NCI-H69 (cell line): ENCODE measurements at regions not wholly inside any gene's neighbourhood (a gene's known extent, or its start where the extent isn't known, plus 50 kb on each side); places are given as distances from the start of the nearest gene placed in this dataset.
"Not testable (repeated sequence)": the region's sequence is repeated elsewhere in the genome, so short reads cannot be mapped to it uniquely, and the experiment has no call there.

Experiments
- DNase-seq: peaks from one replicate; lab custom pipeline; 2025; lab: John Stamatoyannopoulos, UW

- DNase-seq = peak; percentile 34
These were observed 1072.6 kb upstream of the COX7C start for GRCh38 chr5:85545129-85545528.

DNA sequence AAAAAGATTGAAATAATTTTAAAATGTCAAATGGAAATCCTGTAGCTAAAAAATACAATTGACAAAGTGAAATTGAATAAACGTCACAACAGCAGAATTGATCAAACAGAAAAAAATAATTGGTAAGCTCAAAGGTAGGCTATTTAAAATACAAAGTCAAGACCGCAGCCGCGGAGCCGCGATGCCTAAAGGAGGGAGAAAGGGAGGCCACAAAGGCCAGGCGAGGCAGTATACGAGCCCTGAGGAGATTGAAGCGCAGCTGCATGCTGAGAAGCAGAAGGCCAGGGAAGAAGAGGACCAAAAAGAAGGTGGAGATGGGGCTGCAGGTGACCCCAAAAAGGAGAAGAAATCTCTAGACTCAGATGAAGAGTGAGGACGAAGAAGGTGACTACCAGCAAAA, 1068.5 kb upstream of the COX7C start:
- DNase-seq = no peak

DNA sequence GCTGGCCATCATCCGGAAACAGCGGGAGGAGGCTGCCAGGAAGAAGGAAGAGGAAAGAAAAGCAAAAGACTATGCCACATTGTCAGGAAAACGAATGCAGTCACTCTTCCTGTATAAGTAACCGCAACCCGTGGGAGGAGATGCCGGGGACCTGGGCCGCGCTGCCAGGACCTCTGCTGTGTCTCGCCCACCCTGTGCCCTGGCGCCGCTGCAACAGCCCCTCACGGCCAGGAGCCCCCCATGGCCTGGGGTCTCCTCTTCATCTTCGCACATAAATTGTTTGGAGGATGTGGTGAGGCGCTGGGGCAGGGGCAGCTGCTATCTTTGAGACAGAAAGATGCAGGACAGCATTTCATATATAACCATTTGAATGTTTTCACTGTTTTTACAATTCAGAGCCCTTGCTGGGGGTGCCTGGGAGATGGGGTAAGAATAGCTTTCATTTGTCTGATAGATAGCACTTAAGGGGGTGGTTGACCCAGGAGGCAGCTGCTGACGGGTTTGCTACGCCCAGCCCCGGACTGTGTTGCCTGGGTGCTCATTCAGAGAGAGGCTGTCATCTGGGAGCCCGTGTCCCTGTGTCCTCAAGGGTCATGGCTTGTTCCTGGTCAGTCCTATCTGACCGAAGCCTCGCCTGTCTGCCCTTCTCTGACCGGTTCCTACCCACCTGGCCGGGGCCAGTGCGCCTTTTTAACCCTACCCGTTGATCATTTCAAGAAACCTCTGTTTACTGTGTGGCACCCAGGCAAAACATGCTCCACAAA, 1067.7 kb upstream of the COX7C start:
- DNase-seq = no peak

- DNase-seq = no peak
These were observed 1061.3 kb upstream of the COX7C start for GRCh38 chr5:85556464-85556863.

- peak; percentile 68 for DNase-seq
These were observed 1041.1 kb upstream of the COX7C start for GRCh38 chr5:85576666-85577065.

DNA sequence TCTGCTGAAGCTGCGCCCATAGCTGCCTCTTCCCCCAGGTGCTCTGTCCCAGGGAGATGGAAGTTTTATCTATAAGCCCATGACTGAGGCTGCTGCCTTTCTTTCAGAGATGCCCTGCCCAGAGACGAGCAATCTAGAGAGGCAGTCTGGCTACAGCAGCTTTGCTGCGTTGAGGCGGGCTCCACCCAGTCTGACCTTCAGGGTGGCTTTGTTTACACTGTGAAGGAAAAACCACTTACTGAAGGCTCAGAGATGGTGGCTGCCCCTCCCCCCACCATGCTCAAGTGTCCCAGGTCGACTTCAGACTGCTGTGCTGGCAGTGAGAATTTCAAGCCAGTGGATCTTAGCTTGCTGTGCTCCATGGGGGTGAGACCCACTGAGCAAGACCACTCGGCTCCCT, 1029.9 kb upstream of the COX7C start:
- peak; percentile 67 for DNase-seq

DNA sequence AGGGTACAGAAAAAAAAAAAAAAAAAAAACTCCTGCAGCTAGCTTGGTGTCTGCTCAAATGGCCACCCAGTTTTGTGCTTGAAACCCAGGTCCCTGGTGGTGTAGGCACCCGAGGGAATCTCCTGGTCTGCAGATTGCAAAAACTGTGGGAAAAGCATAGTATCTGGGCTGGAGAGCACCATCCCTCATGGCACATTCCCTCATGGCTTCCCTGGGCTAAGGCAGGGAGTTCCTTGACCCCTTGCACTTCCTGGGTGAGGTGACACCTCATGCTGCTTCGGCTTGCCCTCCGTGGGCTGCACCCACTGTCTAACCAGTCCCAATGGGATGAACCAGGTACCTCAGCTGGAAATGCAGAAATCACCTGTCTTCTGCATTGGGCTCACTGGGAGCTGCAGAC, 1029.5 kb upstream of the COX7C start:
- DNase-seq = not testable (repeated sequence)

DNA sequence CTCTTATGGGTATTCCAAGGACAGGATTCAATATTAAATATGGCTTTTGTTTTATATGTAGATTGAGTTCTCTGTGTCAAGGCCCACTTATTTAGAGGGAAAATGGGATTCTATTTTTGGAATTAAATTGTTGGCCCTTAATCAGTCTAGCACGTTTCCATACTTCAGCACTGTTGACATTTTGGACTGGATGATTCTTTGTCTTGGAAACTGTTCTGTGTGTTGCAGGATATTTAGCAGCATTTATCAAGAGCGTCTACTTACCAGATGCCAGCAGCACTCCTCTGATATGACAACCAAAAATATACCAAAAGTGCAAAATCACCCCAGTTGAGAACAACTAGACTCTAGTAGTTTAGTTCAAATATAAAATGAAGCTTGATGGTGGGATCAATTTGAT, 1027.0 kb upstream of the COX7C start:
- DNase-seq = peak; percentile 46

- DNase-seq = peak; percentile 76
These were observed 1026.4 kb upstream of the COX7C start for GRCh38 chr5:85591311-85591710.

DNA sequence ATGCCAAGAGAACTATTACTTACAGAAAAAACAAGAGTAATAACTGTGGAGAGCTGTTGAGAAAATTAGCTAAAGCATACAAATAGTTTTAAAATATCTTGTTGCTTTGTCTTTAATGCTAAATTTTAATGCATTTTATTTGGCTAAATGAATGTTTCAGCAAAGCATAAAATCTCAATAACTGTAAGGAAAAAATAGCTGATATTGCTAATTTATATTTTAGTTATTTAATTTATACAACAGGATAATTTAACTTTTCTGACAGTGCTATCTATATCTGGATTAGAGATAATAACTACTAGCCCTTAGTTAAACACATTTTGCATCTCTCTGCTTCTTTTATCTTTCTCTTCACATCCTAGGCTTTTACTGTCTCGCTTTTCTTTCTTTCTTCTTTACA, 1014.9 kb upstream of the COX7C start:
- no peak for DNase-seq

DNA sequence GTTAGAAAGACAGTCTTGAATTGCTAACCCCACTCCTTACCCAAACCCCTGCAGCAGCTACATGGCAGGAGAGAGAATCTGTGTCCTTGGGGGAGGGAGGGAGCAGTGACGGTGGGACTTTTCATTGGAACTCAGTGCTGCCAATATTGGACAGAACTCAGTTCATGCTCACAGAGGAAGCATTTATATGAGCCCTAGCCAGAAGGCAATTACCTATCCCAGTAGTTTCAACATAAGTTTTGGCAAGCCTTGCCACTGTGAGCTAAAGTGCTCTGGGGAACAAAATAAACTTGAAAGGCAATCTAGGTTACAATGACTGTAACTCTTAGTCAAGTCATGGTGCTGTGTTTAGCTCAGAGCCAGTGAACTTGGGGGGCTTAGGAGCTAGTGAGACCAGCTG, 1013.4 kb upstream of the COX7C start:
- DNase-seq = no peak

DNA sequence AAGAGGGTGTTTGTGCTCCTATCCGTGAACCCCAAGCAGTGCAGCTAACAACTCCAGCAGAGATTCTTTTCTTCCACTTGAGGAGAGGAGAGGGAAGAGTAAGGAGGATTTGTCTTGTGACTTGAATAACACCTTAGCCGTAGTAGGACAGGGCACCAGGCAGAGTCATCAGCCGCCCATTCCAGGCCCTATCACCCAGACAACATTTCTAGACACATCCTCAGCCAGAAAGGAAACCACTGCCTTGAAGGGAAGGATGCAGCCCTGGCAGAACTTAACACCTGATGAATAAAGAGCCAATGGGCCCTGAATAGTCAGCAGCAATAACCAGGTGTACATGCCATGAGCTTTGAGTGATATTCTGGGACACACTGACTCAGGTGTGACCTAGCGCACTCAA, 1013.0 kb upstream of the COX7C start:
- no peak for DNase-seq

GRCh38 chr5:85605381-85605780, 1012.4 kb upstream of the COX7C start:
- DNase-seq = no peak

- DNase-seq = no peak
These were observed 1003.3 kb upstream of the COX7C start for GRCh38 chr5:85614489-85614888.

GRCh38 chr5:85621668-85622067, 996.1 kb upstream of the COX7C start:
- DNase-seq = no peak

DNA sequence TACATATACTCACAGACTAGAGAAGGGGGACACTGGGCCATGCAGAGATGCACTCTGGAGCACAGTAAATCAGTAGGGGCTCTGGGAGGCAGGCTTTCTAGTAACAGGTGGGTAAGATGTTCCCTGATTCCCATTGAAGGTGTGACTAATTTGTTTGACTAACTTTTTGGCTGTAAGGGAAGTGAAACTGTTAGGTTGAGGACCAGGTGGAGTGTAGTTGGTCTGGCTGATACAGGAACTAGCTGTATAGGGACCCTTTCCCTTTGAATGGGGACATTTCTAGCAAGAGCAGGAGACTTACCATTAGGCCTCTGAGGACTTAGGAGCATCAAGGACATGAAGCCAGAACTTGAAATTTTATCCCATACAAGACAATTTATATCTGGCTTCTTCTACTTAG, 989.6 kb upstream of the COX7C start:
- DNase-seq = peak; percentile 19

GRCh38 chr5:85638495-85639125, 979.1 kb upstream of the COX7C start:
- not testable (repeated sequence) for DNase-seq

DNA sequence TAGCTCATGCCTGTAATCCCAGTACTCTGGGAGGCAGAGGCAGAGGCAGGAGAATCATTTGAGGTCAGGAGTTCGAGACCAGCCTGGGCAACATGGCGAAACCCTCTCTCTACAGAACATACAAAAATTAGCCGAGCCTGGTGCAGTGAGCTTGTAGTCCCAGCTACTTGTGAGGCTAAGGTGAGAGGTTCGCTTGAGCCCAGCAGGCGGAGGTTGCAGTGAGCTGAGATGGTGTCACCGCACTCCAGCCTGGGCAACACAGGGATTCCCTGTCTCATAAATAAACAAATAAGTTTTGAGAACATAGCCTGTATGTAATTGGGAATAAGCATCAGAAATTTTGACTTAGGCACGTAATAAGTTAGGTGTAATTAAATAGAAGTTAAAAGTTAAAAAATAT, 971.7 kb upstream of the COX7C start:
- DNase-seq = no peak

- no peak for DNase-seq
These were observed 971.1 kb upstream of the COX7C start for GRCh38 chr5:85646641-85647040.

DNA sequence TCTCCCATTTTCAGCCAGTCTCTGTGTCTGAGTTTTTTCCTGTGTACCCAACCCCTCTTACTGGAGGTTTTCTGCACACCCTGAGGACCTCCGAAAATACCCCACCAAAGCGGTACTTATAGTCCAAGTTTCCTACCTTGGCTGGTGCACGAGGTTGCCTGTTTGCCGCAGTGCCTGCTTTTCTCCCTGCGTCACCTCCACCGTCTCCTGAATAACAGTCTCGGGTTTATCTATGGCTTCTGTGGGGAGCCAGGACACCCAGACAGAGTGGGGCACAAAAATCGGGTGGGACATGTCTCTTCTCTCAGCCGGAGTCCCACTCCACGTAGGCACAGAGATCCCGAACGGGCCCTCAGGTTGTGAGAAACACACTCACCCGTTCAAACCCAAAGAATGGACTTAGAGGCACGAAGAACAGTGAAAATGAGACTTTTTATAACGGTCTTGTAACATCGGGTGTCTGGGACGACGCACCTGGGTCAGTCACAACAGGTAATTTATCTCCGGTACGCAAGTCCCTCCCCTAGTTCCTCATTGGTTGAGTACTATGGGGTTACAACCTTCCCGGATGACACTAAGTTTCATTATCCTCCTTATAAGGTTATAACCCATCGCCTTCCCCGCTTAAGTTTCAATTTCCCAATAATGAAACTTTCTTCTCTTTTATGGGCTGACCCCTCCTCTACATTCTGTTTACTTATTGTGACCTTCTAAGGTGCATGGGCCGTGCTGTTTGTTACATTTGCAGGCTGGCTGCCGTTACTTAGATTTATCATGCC, 970.2 kb upstream of the COX7C start:
- DNase-seq = no peak

DNA sequence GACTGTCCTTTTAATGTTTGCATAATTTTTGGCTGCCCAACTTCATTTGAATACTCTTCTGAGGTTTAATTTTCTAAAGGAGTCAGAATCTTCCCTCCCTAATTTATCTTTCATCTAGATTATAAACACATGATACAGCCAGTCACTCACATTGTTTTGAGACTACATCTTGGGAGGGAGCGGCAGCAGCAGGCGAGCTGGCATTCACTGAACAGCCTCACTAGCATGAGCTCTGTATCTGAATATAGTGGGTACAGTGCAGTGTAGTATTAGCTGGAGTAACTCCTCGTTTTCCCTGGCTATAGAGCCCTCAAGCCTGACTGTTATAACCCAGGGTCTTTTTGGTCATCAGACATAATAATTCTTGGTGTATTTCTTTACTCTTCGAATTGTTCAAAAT, 969.2 kb upstream of the COX7C start:
- no peak for DNase-seq

DNA sequence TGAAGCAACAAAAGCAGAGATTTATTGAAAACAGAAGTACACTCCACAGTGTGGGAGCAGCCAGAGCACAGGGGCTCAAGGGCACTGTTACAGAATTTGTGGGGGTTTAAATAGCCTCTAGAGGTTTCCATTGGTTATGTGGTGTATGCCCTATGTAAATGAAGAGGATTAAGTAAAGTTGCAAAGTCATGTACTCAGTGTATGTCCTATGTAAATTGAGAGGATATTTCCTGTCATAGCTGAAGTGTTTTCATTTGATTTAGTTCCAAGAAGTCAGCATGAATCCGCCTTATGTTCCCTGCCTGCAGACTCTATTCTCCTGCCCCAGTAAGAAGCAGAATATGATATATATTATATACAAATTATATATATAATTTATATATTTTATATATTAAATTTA, 966.0 kb upstream of the COX7C start:
- DNase-seq = no peak

DNA sequence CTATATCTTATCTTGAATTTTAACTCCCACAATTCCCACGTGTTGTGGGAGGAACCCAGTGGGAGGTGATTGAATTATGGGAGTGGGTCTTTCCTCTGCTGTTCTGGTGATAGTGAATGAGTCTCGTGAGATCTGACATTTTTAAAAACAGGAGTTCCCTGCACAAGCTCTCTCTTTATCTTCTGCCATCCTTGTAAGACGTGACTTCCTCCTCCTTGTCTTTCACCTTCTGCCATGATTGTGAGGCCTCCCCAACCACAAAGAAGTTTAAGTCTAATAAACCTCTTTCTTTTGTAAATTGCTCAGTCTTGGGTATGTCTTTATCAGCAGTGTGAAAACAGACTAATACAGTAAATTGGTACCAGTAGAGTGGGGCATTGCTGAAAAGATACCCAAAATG, 963.6 kb upstream of the COX7C start:
- not testable (repeated sequence) for DNase-seq
